HG03095 (cell line): ENCODE measurements at regions not wholly inside any gene's neighbourhood (a gene's known extent, or its start where the extent isn't known, plus 50 kb on each side); places are given as distances from the start of the nearest gene placed in this dataset.
"Not testable (repeated sequence)": the region's sequence is repeated elsewhere in the genome, so short reads cannot be mapped to it uniquely, and the experiment has no call there.

Source experiments
- ATAC-seq: cut with Tn5 transposase; IDR thresholded peaks from one replicate; pipeline ENCODE4 v1.9.1; 2021; ENCODE audit warnings: moderate library complexity; ENCODE audit not compliant: unreplicated experiment

GRCh38 chr14:106642971-106643370 lies 1116.6 kb downstream of the TMEM121 start:
- ATAC-seq: not testable (repeated sequence)

- not testable (repeated sequence) for ATAC-seq
Observed at GRCh38 chr14:106648874-106649273, 1122.5 kb downstream of the TMEM121 start.

DNA sequence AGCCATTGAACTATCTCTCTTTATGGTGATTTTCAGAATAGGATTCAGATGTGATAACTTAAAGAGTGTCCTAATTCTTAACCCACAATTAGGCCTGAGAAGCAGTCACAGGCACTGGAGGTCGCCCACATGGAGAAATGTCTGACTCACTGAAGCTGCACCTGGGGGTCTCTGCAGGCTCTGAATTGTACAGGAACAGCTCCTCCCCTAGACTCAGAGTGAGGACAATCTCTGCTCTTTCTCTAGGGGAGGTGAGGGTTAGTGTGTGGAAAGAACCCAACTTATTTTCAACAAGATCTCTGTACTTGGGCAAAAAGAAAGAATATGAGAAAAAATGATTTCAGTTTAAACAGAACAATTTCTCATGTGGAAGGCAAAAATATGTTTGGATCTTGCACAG lies 1124.6 kb downstream of the TMEM121 start:
- no peak for ATAC-seq

DNA sequence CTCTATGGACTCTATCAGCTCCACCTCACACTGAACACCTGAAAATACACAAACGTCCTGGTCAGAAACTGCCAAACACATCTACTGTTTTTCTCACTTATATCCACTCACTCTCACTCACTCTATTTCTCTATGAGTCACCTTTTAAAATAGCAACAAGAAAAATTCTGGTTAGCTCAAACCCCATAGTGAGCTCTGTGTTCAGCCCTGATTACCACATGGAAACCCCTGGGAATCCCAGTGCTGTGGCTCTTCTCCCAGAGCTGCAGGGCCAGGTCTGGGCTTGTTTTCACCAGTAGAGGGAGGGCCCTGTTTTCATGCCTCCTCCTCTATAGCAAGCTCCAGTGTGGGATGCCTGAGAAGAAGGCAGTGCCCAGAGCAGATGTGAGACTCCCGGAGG lies 1126.1 kb downstream of the TMEM121 start:
- peak; percentile 56 for ATAC-seq

GRCh38 chr14:106657460-106657859 lies 1131.1 kb downstream of the TMEM121 start:
- no peak for ATAC-seq

- not testable (repeated sequence) for ATAC-seq
Observed at GRCh38 chr14:106658066-106658860, 1131.9 kb downstream of the TMEM121 start.

DNA sequence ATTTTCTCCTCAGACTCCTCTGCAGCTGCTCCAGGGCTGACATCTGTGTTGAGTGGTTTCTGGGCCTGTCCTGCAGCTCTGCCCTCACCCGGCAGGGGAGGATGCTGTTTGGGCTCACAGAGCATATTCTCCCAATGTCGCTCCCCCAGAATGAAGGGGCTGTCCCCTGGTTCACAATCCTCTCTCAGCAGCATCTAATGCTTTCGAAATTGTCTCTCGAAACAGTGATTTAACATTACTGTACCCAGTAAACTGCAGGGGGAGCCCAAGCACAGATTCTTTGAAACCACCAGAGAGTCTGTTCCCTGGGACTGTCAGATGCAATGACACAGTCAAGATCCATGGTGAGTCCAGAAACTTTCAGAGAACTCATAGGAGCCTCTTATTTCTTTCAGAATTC lies 1135.2 kb downstream of the TMEM121 start:
- not testable (repeated sequence) for ATAC-seq

DNA sequence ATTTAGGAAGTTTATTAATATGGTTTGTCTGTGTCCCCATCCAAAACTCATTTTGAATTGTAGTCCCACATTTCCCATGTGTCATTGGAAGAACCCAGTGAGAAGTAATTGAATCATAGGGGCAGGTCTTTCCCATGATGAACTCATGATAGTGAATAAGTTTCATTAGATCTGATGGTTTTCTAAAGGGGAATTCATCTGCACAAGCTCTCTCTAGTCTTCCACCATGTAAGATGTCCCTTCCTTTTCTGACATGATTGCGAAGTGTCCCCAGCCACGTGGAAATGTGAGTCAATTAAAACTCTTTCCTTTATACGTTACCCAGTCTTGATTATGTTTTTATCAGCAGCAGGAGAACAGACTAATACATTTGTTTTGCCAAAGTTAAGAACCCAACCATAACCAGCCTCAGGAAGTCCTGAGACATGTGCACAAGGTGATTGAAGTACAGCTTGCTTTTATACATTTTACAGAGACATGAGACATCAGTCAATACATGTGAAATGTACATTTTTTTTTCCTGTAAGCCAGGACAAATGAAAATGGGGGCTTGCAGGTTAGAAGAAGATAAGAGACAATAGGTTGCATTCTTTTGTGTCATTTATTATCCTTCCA lies 1136.7 kb downstream of the TMEM121 start:
- ATAC-seq: no peak

DNA sequence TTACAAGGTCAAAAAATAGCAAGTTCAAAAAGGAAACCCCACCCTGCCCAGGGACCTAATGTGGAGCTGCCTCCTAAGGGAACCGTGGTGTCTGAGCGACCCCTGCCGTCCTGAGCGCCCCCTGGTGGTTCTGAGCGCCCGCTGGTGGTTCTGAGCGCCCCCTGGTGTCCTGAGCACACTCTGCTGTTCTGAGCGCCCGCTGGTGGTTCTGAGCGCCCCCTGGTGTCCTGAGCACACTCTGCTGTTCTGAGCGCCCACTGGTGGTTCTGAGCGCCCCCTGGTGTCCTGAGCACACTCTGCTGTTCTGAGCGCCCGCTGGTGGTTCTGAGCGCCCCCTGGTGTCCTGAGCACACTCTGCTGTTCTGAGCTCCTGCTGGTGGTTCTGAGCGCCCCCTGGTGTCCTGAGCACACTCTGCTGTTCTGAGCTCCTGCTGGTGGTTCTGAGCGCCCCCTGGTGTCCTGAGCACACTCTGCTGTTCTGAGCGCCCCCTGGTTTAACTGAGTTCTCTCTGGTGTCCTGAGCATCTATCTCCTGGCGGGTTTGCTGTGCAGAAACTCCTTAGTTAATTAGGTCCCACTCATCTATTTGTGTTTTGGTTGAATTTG lies 1137.5 kb downstream of the TMEM121 start:
- ATAC-seq: not testable (repeated sequence)

DNA sequence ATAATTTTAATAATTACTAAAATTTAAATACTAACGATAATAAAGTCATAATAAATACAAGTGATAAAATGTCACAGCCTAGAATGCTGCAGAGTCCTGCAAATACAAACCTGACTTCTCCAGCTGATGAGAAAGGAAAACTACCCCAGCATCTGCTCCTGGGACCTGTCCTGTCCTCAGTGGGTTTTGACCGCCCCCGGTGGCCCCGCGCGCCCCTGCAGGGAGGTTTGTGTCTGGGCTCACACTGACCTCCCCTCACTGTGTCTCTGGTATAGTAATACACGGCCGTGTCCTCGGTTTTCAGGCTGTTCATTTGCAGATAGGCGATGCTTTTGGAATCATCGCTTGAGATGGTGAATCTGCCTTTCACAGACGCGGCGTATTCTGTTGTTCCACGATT lies 1139.4 kb downstream of the TMEM121 start:
- no peak for ATAC-seq

DNA sequence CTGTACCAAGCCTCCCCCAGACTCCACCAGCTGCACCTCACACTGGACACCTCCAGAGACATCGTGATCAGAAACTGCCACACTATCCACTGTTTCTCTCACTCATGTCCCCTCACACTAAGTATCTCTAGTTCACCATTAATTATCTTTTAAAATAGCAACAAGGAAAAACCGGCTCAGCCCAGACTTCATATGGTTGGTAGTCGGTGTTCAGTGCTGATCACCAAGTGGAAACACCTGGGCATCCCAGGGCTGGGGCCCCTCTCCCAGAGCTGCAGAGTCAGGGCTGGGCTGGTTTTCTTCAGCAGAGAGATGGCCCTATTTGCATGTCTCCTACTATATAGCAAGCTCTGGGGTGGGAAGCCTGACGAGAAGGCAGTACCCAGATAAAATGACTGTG lies 1140.0 kb downstream of the TMEM121 start:
- no peak for ATAC-seq

- ATAC-seq: no peak
Observed at GRCh38 chr14:106670011-106670410, 1143.6 kb downstream of the TMEM121 start.

DNA sequence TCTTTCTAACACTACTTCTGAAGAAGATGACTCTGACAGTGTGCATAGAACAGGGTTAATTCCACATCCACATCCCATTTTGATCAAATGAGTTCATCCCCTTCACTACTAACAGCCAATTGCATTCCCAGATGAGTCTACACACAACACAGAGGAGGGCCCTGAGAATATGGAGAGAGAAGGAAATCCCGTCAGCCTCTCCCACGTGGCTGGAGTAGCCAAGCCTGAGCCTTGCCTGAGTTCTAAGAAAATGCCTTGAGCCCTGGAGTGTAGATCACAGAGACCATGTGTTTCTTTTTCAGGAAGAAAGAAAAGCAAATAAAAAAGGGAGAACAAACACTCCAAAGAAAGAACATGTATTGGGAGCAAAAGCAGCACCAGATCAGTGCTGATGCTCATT lies 1147.7 kb downstream of the TMEM121 start:
- ATAC-seq: not testable (repeated sequence)

- not testable (repeated sequence) for ATAC-seq
Observed at GRCh38 chr14:106674509-106675125, 1148.2 kb downstream of the TMEM121 start.

GRCh38 chr14:106675716-106676115 lies 1149.3 kb downstream of the TMEM121 start:
- ATAC-seq: not testable (repeated sequence)

DNA sequence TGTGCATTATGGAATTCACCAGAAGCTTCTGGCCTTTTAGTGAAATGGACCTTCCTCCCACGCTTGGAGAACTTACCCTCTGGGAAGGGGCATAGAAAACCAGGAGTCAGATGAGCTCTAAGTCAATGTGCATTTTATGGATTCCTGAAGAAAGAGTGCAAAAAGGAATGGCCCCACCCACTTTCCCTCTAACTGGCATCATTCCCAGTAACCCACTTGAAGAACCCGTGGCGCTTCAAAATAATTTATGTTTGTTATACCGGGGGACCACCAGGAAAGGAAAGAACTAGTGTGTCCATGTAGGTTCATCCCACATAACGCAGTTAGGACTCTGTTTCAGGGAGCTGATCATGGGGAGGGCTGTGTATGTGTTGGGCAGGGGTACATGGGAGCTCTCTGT lies 1153.4 kb downstream of the TMEM121 start:
- ATAC-seq: no peak

GRCh38 chr14:106681161-106681560 lies 1154.8 kb downstream of the TMEM121 start:
- ATAC-seq: no peak

DNA sequence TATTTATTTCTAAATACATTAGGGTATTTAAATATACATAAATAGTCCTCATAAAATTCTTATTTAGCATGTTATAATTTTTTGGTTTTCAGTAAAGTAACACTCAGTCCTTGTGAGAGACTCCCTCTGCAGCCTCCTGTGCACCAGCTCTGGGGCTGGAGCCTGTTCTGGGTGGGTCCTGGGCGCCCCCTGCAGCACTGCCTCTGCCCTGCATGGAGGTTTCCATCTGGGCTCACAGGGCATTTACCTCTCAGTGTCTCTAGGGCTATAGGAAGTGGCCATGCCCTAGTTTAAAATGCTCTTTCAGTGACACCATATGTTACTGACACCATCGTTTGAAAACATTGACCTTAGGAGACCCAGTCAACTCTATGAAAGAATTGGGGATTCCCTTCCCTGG lies 1155.2 kb downstream of the TMEM121 start:
- no peak for ATAC-seq

GRCh38 chr14:106683631-106684030 lies 1157.2 kb downstream of the TMEM121 start:
- no peak for ATAC-seq

DNA sequence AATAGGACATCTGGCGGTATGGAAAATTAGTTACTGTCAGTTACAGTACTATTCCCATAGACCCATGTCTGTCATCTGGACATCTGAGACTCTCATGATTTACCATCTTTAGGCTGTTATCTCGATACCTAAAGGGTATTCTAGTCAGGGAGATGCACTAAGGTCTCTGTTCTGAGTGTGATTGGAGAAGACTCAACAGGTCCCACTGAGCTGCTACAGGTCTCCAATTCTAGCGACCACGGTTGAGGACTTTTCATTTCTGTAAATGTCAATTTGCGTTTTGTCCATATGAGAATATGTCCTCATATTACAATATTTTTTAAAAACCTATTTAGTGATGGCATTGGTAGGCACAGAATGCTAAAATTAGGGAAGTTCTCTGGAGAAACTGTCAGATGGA lies 1160.2 kb downstream of the TMEM121 start:
- ATAC-seq: no peak

GRCh38 chr14:106690333-106690891 lies 1164.0 kb downstream of the TMEM121 start:
- no peak for ATAC-seq
